ENCODE measurements at regions not wholly inside any gene's neighbourhood (a gene's known extent, or its start where the extent isn't known, plus 50 kb on each side); places are given as distances from the start of the nearest gene placed in this dataset.

- H2BK5ac ChIP-seq (ENCODE audit: low read depth, low read length), result no peak overlapping the region
- H4K8ac ChIP-seq (ENCODE audit: extremely low read depth, insufficient read depth, low read length), result no peak overlapping the region
- POLR2A ChIA-PET (ENCODE audit: partially characterized antibody), result no interaction called here
- H3K4me2 ChIP-seq (ENCODE audit: insufficient read depth in 1 of 2, low read depth in 2 of 2, low read length in 2 of 2), result no peak overlapping the region
- H3K4me3 ChIP-seq (ENCODE audit: extremely low read depth in 1 of 4, insufficient read depth in 2 of 4, low read depth in 3 of 4, low read length in 4 of 4), result no peak overlapping the region
- H3K4me1 ChIP-seq (replicated peaks in 1 of 4; ENCODE audit: control insufficient read depth in 3 of 4, insufficient read depth in 4 of 4, low read length in 3 of 4), result no peaks in the 10 kb centered on the region
- no peaks in the 10 kb centered on the region for H3K9me3 ChIP-seq (ENCODE audit: insufficient read depth in 2 of 2, low read depth in 1 of 2, low read length in 1 of 2)
- no peak for DNase-seq (ENCODE audit: low read depth in 1 of 2, low spot score in 2 of 2)
- H3K56ac ChIP-seq (replicated peaks; ENCODE audit: insufficient read length, low read depth, low read length), result no peak overlapping the region
- no peak overlapping the region for H4K5ac ChIP-seq (ENCODE audit: insufficient read length, low read depth, low read length)
- H3K27ac ChIP-seq (ENCODE audit: low read depth, low read length), result no peak overlapping the region
- no peak overlapping the region for H3K9ac ChIP-seq (replicated peaks in 1 of 4; ENCODE audit: extremely low read depth in 1 of 4, low read depth in 3 of 4, low read length in 3 of 4)
- H3K79me1 ChIP-seq (ENCODE audit: low read depth, low read length), result no peaks in the 10 kb centered on the region
- no peak overlapping the region for H3K14ac ChIP-seq (ENCODE audit: insufficient read length)
- H2BK120ac ChIP-seq (replicated peaks; ENCODE audit: low read depth, low read length), result no peak overlapping the region
- CTCF ChIA-PET (ENCODE audit: partially characterized antibody), result no interaction called here
- FAIRE-seq, result no peak
- H3K23me2 ChIP-seq (ENCODE audit: low read depth, low read length), result no peaks in the 10 kb centered on the region; the same call in 1 of the 2 replicates
- H2AK5ac ChIP-seq (ENCODE audit: low read depth, low read length), result no peak overlapping the region
- no peak overlapping the region for H3K18ac ChIP-seq (ENCODE audit: extremely low read depth, low read length)
- H2BK12ac ChIP-seq (ENCODE audit: low read depth, low read length), result 0 out of 2 replicates have a peak overlapping the region, but pooled peaks have one; percentile 1
- H3K4ac ChIP-seq (replicated peaks; ENCODE audit: insufficient read length, low read depth, low read length), result no peak overlapping the region
- H3K79me2 ChIP-seq (ENCODE audit: control insufficient read depth in 1 of 2, insufficient read depth in 2 of 2, low read length in 2 of 2), result no peaks in the 10 kb centered on the region
- no peaks in the 10 kb centered on the region for H4K20me1 ChIP-seq (replicated peaks in 1 of 2; ENCODE audit: control insufficient read depth in 1 of 2, insufficient read depth in 2 of 2, low read length in 2 of 2)
- H3K23ac ChIP-seq (ENCODE audit: insufficient read length), result no peak overlapping the region
- 0 out of 2 replicates have a peak overlapping the region, but pooled peaks have one; percentile 23 for H2AFZ ChIP-seq (ENCODE audit: low read length)
- 91% methylated on average over 4 of the region's 4 CpGs; no CpG with 5 or more reads in 1 of the 2 experiments for WGBS, 2 experiments (ENCODE audit: extremely low coverage in 1 of 2, insufficient coverage in 1 of 2, insufficient read length in 1 of 2, insufficient replicate concordance in 2 of 2, low coverage in 1 of 2, low lambda C conversion rate in 2 of 2, missing lambda C conversion rate in 1 of 2)
- H2BK15ac ChIP-seq (ENCODE audit: low read length), result no peak overlapping the region
- no peaks in the 10 kb centered on the region for H3K36me3 ChIP-seq (ENCODE audit: control insufficient read depth in 2 of 4, insufficient read depth in 4 of 4, low read length in 3 of 4)
- H3K27me3 ChIP-seq (replicated peaks in 1 of 4; ENCODE audit: control insufficient read depth in 3 of 4, extremely low read depth in 1 of 4, insufficient read depth in 3 of 4, low read length in 3 of 4), result no peaks in the 10 kb centered on the region
- H2BK20ac ChIP-seq (ENCODE audit: low read length), result no peak overlapping the region
- no peak overlapping the region for H4K91ac ChIP-seq (replicated peaks; ENCODE audit: insufficient read length, low read length)
- TF ChIP-seq RBBP5 (IDR thresholded peaks at IDR 0.05; ENCODE audit: borderline replicate concordance, low read depth, low read length) (no peak), SAP30 (IDR thresholded peaks at IDR 0.05; ENCODE audit: insufficient read depth, insufficient replicate concordance, low read length) (no peak), KDM1A (IDR thresholded peaks at IDR 0.05; ENCODE audit: borderline replicate concordance, low read length) (no peak), MAFK (IDR thresholded peaks at IDR 0.05; ENCODE audit: low read depth, low read length) (no peak), GABPA (IDR thresholded peaks at IDR 0.05; ENCODE audit: borderline replicate concordance, insufficient read depth, low read length) (no peak), ATF3 (IDR thresholded peaks at IDR 0.05; ENCODE audit: insufficient read depth, low read depth, low read length) (no peak), CEBPB (IDR thresholded peaks at IDR 0.05; ENCODE audit: low read depth, low read length) (no peak), USF2 (IDR thresholded peaks at IDR 0.05; ENCODE audit: low read length) (no peak), CTCF (IDR thresholded peaks at IDR 0.05; ENCODE audit: control extremely low read depth in 1 of 3, insufficient read depth in 1 of 3, low read depth in 1 of 3, low read length in 3 of 3) (no peak), KDM5A (IDR thresholded peaks at IDR 0.05; ENCODE audit: low read length) (no peak), POLR2A (IDR thresholded peaks at IDR 0.05; ENCODE audit: control extremely low read depth in 1 of 2, low read depth in 2 of 2, low read length in 2 of 2) (no peak)
Observed at GRCh38 chr1:95535614-95536013, 301.6 kb downstream of the RWDD3 start.

All from H1 (cell line).